Left lung (tissue), 4 donors: ENCODE measurements at regions not wholly inside any gene's neighbourhood (a gene's known extent, or its start where the extent isn't known, plus 50 kb on each side); places are given as distances from the start of the nearest gene placed in this dataset.

Experiments used
- ATAC-seq: fragments of 200-7000 bp; cut with Tn5 transposase; one replicate; pipeline ENCODE4 v1.9.1; 2020; ENCODE audit warnings: moderate library complexity
- DNase-seq, 4 donors: peaks; one replicate each; pipeline ENCODE4 v3.0.0-alpha.2; 2013 to 2020
- H3K27ac ChIP-seq, 2 donors: fragments of 200-600 bp; sonication (generic) in 1 of 2; one replicate each; pipeline versions ENCODE4 v1.5.0 to v1.8.0; 2020 to 2021
- H3K27me3 ChIP-seq, 2 donors: fragments of 200-600 bp; sonication (generic) in 1 of 2; one replicate each; pipeline versions ENCODE4 v1.5.0 to v1.8.0; 2020 to 2021
- H3K36me3 ChIP-seq, 2 donors: fragments of 200-600 bp; sonication (generic) in 1 of 2; one replicate each; pipeline versions ENCODE4 v1.5.0 to v1.8.0; 2020 to 2021
- H3K4me1 ChIP-seq, 2 donors: fragments of 200-600 bp; one replicate each; pipeline ENCODE4 v1.8.0; 2021
- H3K4me3 ChIP-seq, 2 donors: fragments of 200-600 bp; sonication (generic) in 1 of 2; one replicate each; pipeline versions ENCODE4 v1.5.0 to v1.8.0; 2020 to 2021; ENCODE audit warnings: mild to moderate bottlenecking in 1 of 2
- H3K9me3 ChIP-seq, 2 donors: fragments of 200-600 bp; sonication (generic) in 1 of 2; one replicate each; pipeline versions ENCODE4 v1.5.0 to v1.8.0; 2020 to 2021
- intact Hi-C, 2 donors: fragments of 100-400 bp; cut with DNase I; formaldehyde crosslinking; loops; one replicate each; pipeline versions ENCODE4 v1.11.2 to v1.14.2; 2022
- TF ChIP-seq, protein P1 (sequence below), 2 donors: fragments of 200-600 bp; sonication (generic) in 1 of 2; IDR thresholded peaks; one replicate each; pipeline versions ENCODE4 v1.5.0 to v1.8.0; 2021; ENCODE audit warnings: antibody characterized with exemption in 2 of 2
- donor health status: DM: no; HTN: yes; CAD: no.
- donor health status: DM: no; HTN: no; CAD: no.

DNA sequence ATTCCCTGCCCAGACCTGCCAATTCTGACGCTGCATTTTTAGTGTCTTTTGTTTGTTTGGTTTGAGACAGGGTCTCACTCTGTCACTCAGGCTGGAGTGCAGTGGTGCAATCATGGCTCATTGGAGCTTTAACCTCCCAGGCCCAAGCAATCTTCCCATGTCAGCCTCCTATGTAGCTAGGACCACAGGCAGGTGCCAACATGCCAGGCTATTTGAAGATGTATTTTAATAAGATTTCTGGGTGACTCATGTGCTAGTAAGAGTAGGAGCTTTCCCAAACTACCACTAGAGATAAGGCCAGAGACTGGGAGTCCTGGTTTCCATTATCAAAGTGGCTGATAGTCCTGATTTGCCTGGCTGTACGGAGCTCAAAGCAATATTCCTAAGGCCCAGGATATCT is 693.3 kb downstream of the MED13L start:
- TF ChIP-seq, protein P1, sequence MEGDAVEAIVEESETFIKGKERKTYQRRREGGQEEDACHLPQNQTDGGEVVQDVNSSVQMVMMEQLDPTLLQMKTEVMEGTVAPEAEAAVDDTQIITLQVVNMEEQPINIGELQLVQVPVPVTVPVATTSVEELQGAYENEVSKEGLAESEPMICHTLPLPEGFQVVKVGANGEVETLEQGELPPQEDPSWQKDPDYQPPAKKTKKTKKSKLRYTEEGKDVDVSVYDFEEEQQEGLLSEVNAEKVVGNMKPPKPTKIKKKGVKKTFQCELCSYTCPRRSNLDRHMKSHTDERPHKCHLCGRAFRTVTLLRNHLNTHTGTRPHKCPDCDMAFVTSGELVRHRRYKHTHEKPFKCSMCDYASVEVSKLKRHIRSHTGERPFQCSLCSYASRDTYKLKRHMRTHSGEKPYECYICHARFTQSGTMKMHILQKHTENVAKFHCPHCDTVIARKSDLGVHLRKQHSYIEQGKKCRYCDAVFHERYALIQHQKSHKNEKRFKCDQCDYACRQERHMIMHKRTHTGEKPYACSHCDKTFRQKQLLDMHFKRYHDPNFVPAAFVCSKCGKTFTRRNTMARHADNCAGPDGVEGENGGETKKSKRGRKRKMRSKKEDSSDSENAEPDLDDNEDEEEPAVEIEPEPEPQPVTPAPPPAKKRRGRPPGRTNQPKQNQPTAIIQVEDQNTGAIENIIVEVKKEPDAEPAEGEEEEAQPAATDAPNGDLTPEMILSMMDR (IDR thresholded peaks at IDR 0.05): no peak
- Histone ChIP-seq H3K4me1 (no peaks in the 10 kb centered on the region), H3K27me3 (no peaks in the 10 kb centered on the region), H3K4me3 (no peak overlapping the region), H3K36me3 (no peaks in the 10 kb centered on the region), H3K9me3 (no peaks in the 10 kb centered on the region), H3K27ac (no peak overlapping the region)
- ATAC-seq (no peak), DNase-seq (no peak)
- intact Hi-C loops: no loop called here

DNA sequence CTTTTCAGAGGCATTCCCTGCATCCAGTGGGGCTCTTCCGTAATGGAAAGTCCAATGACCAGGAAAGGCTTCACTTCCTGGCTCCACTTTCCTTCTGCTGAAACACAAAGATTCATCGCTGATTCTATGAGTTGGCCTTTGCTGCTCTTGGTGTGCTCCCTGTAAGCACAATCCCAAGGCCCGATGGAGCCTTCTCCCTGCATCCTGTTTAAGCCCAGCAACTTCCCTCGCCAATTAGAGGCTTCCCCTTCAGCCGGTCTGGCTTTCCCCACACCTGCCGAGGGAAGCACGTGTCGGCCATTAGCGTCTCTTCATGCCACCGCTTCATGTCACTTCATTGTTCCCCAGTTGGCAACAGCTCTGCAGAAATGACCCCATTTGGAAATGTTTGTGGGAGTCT is 693.9 kb downstream of the MED13L start:
- Histone ChIP-seq H3K36me3 (no peaks in the 10 kb centered on the region), H3K27ac (no peak overlapping the region), H3K4me1 (no peaks in the 10 kb centered on the region), H3K9me3 (no peaks in the 10 kb centered on the region), H3K4me3 (no peak overlapping the region), H3K27me3 (no peaks in the 10 kb centered on the region)
- TF ChIP-seq, protein P1 (IDR thresholded peaks at IDR 0.05): no peak
- intact Hi-C loops: no loop called here
- ATAC-seq: no peak
- DNase-seq: peak in 1 of 4 donors; percentile 36

DNA sequence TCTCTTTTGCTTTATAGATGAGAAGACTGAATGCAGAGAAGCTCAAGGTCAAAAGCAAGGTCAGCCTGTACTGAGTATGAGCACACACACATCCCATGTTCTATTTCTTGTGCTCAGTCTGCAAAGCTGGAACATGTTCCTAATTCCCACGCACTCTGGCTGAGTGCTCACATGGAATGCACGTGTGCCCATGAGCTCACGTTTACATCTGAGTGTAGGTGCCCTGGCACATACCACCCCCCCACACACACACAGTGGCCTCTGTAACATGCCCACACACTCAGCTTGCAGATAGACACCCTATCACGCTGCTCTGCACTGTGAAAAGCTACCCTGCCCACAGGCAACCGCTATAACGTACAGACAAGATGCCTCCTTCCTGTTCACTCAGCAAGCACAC is 700.1 kb downstream of the MED13L start:
- TF ChIP-seq, protein P1 (IDR thresholded peaks at IDR 0.05): no peak
- intact Hi-C loops: no loop called here
- no peak for ATAC-seq
- Histone ChIP-seq H3K36me3 (no peaks in the 10 kb centered on the region), H3K27me3 (no peaks in the 10 kb centered on the region), H3K9me3 (no peaks in the 10 kb centered on the region), H3K27ac (no peak overlapping the region), H3K4me3 (no peak overlapping the region), H3K4me1 (no peaks in the 10 kb centered on the region)
- no peak for DNase-seq

DNA sequence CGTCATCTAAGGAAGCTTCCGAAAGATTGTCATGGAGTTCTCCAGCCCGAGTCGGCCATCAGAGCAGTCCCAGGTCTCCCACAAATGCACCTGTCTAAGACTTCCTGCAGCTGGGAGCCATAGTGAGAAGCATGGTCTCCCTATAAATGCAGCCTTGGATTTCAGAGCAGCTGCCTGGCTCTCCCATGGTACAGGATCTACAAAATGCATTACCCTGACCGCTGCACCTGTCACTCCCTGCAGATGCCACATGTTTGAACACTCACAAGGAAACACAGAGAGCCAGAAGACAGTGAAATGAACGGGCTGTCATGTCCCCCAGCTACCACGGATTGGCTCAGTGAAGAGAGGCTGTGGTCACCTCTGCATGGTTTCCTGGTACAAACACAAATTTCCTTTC is 702.7 kb downstream of the MED13L start:
- ATAC-seq: no peak
- Histone ChIP-seq H3K4me3 (no peak overlapping the region), H3K27ac (no peak overlapping the region), H3K4me1 (no peaks in the 10 kb centered on the region), H3K36me3 (no peaks in the 10 kb centered on the region), H3K27me3 (no peaks in the 10 kb centered on the region), H3K9me3 (no peaks in the 10 kb centered on the region)
- TF ChIP-seq, protein P1 (IDR thresholded peaks at IDR 0.05): no peak
- DNase-seq: no peak
- intact Hi-C loops: no loop called here

DNA sequence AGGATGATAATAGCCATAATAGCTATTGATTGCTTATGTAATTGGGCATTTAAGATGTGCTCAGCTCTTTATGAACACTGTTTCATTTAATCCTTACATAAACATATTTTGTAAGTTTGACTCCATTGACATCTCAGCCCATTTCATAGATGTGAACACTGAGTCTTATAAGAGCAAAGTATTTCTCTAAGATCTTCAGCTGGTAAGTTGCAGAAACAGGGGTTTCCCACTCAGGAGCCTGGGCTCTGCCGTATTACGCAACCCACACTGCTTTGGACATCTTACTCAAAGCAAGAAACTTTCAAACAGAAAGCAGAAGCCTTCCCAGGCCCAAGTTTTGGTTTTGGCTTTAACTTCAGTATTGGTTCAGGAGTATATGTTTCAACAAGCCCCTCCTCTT is 705.1 kb downstream of the MED13L start:
- Histone ChIP-seq H3K27me3 (no peaks in the 10 kb centered on the region), H3K36me3 (no peaks in the 10 kb centered on the region), H3K4me1 (no peaks in the 10 kb centered on the region), H3K9me3 (no peaks in the 10 kb centered on the region), H3K27ac (no peak overlapping the region), H3K4me3 (no peak overlapping the region)
- no peak for ATAC-seq
- TF ChIP-seq, protein P1 (IDR thresholded peaks at IDR 0.05): no peak
- intact Hi-C loops: no loop called here
- DNase-seq: peak in 1 of 4 donors; percentile 19
